NCI-H1436 treated with DMSO at 0.1 percent for 48 hours (cell line): ENCODE measurements at regions not wholly inside any gene's neighbourhood (a gene's known extent, or its start where the extent isn't known, plus 50 kb on each side); places are given as distances from the start of the nearest gene placed in this dataset.

ENCODE experiments used
- DNase-seq: peaks from one replicate; lab custom pipeline; 2025; lab: John Stamatoyannopoulos, UW

DNA sequence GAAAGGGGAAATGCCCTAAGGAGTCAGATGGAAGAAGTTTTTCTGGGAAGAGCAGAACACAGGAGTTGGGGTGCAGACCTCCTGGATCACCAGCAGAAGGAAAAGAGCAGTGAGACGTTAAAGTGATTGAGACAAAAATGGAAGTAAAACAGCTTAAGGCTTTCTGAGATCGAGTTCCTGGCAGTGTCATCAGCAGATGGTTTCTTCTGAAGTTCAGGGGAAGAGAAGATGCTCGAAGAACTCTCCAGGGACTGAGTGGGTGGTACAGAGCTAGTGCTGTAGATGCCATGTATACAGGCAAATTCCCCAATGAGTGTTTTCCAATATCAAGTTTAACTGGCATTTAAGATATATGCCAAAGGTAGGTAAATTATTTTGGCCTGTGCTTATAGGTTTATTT is 272.2 kb upstream of the KLF12 start:
- no peak for DNase-seq

- DNase-seq: no peak
Observed at GRCh38 chr13:74398599-74398998, 264.4 kb upstream of the KLF12 start.

- no peak for DNase-seq
Observed at GRCh38 chr13:74389056-74389455, 254.9 kb upstream of the KLF12 start.

- DNase-seq: no peak
Observed at GRCh38 chr13:74388626-74389025, 254.4 kb upstream of the KLF12 start.

DNA sequence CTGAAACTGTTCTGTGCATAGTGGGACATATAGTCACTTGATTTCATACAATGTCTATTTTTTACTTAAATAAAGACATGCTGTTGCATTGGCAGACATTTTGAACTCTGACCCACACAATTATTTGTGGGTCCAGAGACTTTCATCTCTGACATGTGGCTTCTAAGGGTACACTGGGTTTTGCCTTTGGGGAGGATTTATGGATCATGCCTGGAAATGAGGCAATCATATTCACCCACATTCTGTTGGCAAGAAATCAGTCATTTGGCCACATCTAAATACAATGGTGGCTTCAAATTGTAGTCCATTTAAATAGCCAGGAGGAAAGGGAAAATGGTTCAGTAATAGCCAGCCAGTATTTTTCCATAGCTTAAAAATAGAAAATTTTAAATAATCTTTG is 238.3 kb upstream of the KLF12 start:
- DNase-seq: no peak

DNA sequence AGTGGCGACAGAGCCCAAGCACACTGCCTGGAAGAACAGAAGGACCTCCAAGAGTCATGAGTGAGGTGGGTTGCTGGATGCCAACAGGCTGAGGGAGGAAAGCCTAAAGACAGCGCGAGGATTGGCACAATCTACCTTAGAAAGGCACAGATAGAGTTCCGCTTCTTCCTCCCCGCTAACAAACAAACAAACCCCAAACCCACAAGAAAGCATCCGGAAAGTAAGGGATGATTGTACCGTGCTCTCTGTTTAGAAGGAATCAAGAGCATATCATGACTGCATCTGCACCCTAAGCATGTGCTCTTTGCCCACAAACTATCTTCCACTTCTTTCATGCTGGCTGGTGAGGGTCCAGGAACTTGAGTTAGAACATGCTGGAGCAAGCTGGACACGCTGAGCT is 233.0 kb upstream of the KLF12 start:
- DNase-seq: no peak

DNA sequence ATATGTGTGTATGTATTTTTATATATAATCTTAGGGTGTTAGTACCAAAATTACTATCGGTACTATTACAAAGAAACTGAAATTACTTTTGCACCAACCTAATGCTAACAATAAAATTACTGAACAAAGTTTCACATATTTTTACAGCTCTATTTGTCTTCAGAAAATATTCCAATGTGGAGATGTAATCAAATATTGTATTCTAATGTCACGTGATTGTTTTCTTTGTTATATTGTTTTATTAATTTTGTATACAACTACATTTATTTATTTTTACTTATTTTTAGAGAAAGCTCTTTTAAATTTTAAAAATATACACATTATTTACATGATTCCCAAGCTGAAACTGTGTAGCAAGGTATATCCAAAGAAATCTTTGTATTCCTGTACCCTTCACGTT is 227.1 kb upstream of the KLF12 start:
- DNase-seq: no peak

DNA sequence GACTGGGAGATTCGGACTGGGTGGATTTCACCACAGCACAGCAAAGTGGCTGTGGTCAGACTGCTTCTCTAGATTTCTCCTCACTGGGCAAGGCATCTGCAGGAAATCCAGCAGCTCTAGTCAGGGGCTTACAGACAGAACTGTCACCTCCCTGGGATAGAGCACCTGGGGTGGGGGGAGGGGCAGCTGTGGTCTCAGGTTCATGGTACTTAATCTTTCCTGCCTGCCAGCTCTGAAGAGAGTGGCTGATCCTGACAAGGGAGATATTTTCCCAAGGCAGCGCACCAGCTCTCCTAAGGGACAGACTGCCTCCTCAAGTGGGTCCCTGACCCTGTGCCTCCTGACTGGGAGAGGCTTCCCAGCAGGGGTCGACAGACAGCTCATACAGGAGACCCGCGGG is 212.8 kb upstream of the KLF12 start:
- DNase-seq: no peak

GRCh38 chr13:74338341-74338740 is 204.1 kb upstream of the KLF12 start:
- DNase-seq: no peak

DNA sequence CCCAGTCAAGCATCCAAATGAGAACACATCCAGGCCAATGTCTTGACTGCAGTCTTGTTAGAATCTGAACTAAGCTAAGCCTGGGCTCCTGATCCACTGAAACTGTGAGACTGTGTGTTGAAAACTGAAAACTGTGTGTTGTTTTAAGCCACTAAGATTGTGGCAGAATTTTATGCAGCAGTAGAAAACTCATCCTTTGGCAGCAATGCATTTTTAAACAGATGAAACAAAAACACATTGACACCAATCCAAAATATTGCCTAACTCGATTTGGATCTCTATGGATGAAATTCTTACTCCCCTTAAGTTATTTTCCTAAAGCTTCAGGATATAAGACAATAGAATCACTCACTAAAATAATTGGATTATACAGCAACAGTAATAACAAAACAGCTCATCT is 202.3 kb upstream of the KLF12 start:
- no peak for DNase-seq

GRCh38 chr13:74335370-74335769 is 201.2 kb upstream of the KLF12 start:
- no peak for DNase-seq

DNA sequence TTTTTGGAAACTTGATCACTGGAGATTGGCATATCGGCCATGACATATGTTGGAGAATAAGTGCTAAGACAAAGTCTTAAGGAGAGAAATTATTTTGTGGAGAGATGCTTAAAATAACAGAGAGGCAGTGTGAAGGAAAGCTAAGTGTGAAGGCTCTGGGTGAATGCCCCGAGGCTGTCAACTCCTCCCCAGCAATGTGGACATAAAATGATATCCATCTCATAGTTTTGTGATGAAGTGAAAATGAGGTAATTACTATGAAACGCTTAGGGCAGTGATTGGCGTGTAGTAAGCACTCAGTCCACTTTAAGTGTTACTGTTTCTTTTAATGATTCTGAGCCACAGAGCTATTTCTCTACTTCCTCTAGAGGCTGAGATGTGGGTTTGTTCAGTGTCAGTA is 195.8 kb upstream of the KLF12 start:
- no peak for DNase-seq

DNA sequence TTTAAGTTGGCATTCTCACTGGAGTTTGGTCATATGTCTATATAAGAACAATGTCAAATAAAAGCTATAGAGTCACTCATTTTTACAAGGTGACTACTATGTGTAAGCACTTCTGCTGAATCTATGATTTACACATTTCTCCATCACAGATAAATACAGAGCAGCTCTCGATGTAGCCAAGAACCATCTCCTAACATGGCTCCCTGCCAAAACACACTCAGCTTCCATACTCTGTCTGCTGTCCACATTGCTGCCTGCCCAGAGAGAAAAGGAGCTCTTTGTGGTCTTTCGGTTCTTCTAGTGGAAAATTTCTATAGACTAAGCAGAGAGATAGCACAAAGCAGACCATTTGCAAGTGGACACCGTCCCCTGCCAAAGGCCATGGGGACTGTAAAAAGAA is 190.9 kb upstream of the KLF12 start:
- DNase-seq: no peak

DNA sequence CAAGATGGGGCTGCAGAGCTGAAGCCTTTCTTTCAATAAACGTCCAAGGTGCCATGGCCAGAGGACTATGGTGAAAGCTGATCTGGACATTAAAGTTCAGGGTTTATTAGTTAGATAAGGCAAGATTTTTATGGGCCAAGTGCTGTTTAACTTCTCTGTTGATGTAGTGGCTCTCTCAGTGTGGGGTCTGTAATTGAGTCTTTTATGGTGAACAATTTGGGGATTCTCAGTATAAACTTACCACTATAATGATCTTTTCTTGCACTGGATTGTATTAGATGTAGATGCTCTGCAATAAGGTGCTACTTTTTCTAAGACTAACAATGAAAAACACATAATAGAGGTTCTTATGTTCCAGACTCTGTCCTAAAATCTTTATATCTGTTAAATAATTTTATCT is 190.1 kb upstream of the KLF12 start:
- no peak for DNase-seq

GRCh38 chr13:74322562-74322961 is 188.4 kb upstream of the KLF12 start:
- no peak for DNase-seq

DNA sequence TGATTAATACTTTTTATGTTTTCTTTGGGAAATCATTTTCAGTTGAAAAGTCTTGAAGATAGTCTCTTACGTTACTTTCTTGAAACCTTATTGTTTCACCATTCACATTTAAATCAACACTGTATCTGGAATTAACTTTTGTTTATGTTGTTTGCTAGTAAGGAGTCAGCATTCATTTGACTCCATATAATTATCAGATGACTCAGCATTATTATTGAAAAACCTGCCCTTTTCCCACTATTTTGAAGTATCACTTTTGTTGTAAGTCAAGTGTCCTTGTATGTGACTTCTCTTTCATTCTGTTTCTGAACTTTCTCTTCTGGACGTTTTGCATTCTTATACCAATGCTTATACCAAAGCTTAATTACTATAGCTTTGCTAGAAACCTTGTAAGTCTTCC is 186.1 kb upstream of the KLF12 start:
- no peak for DNase-seq

DNA sequence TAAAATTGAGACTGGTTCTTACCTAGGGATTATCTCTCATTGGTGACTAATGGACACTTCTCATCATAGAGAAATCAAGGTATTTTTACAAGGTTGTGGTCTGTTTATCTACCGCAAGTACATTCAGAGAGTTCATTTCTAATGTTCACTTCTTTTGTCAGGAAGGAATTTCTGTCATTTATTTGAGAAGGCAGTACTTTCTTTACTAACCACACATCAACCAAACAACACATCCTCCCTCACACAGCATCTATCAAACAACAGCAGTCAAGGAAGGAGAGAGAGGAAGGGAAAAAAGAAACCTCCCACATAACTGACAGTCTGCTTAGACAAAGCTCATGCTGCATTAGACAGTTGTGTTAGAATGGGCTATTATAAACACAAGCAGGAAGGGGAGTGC is 182.3 kb upstream of the KLF12 start:
- no peak for DNase-seq

DNA sequence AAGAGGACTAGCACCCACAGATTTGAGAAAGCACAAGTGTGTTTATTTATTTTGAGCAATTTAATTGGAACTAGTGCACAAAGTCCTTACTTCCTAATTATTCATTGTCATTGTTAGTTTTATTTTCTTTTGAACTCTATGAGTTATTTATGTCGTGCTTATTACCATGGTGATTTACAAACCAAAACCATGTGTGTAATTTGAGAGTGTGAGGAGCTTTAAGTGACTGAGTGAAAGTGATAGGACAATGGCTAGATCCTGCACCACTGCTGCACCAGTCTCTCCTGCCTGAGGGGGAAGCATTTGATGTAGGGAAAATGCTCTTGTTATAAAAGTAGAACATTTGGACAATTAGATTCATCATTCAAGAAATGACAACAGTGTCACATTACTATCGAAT is 172.3 kb upstream of the KLF12 start:
- peak; percentile 87 for DNase-seq

GRCh38 chr13:74305876-74306275 is 171.7 kb upstream of the KLF12 start:
- DNase-seq: no peak

GRCh38 chr13:74301258-74301935 is 167.2 kb upstream of the KLF12 start:
- no peak for DNase-seq

GRCh38 chr13:74300162-74300561 is 166.0 kb upstream of the KLF12 start:
- no peak for DNase-seq

GRCh38 chr13:74299721-74300120 is 165.5 kb upstream of the KLF12 start:
- no peak for DNase-seq

DNA sequence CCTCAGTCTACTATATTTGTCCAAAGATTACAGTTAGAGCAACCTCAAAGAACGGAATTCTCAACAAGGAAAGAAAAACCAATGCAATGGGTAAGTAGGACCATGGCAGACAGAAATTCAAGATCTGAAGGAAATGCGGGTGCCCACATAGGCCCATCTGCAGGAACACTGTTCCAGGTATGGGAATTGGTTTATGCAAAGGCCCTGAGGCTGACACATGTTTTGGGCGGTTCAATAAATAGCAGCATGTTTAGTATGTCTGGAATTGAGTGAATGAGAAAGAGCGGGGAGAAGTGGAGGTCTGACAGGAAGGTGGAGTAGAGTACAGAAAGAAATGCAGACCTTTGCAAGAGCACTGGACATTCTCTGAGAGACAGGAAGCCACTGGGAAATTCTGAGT is 164.7 kb upstream of the KLF12 start:
- DNase-seq: no peak

DNA sequence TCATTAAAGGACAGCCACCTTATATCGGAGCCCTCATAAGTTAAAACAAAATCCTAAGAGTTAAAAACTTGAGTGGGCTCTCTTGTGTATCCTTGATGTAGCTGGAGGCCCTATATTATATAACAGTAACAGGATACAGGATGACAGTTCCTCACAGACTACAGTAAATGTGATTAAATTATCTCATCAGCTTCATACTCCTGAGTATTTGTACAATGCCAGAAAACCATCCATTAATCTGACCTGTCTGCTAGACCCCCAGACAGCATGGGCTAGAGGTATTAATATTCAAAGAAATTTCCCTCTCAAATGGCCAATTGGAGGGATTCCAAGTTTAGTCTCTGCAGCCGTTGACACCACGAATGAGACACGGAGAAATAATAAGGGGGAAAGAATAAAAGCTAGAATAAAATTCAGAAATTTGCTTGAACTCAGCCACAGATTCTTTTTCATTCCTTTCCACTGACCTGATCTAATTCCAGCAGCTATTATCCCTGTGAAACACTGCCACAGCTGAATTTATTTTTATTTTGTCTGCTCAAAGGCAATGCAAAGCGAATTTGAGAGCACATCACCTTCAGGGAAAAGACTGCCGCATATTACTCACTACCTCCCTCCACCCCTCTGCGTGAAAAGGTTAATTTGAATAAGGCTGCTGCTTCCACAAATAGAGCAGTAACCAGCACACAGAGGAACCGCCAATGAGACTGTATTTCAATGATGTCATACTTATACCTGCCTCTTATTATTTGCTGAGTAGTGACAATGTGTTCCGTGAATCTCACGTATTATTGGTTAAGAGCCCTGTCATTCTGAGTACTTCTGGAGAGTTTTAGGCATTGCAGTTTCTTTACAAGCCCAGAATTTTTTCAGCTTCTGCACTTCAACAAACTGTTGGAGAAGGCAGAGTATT is 155.9 kb upstream of the KLF12 start:
- peak; percentile 100 for DNase-seq
